NCI-H774 (cell line): ENCODE measurements at regions not wholly inside any gene's neighbourhood (a gene's known extent, or its start where the extent isn't known, plus 50 kb on each side); places are given as distances from the start of the nearest gene placed in this dataset.
"Not testable (repeated sequence)": the region's sequence is repeated elsewhere in the genome, so short reads cannot be mapped to it uniquely, and the experiment has no call there.

Source experiments
- DNase-seq: peaks from one replicate; lab custom pipeline; 2025; lab: John Stamatoyannopoulos, UW

- not testable (repeated sequence) for DNase-seq
Measured at GRCh38 chr2:94737736-94738342, 133.4 kb upstream of the TEKT4 start.

DNA sequence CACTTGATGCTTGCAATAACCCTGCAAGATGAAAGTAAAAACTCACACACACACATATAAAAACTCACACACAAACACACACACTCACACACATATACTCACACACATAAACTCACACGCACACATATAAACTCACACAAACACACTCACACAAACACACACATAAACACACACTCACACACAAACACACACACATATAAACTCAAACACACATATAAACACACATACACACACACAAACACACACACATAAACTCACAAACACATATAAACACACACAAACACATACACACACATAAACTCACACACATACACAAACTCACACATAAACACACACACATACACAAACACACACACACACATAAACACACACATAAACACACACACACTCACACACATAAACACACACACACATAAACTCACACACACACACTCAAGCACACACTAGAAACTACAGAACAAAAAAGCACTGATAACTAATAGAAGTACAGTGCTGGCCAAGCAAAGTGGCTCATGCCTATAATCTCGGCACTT is 117.7 kb upstream of the TEKT4 start:
- DNase-seq, result no peak

GRCh38 chr2:94758546-94758945 is 112.7 kb upstream of the TEKT4 start:
- no peak for DNase-seq

GRCh38 chr2:94759211-94759610 is 112.0 kb upstream of the TEKT4 start:
- DNase-seq, result no peak

DNA sequence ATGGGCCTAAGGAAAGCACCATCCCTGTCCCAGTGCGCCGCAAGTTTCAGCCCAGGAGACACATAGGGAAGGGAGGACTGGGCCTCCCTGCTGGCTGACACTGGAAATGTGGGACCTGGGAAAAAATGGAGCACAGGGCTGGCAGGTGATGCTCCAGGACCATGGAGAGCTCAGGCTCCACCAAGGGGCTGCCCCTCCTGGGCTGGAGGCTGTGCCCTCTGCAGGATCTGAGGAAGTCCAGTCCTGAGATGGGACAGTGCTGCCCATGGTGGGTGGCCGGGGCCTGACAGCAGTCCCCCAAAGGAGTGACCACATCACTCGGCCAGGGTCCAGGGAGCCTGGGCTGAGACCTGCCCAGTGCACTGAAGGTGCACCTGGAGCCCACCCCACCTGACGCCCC is 108.6 kb upstream of the TEKT4 start:
- no peak for DNase-seq

GRCh38 chr2:94763318-94763717 is 107.9 kb upstream of the TEKT4 start:
- no peak for DNase-seq

GRCh38 chr2:94764331-94764730 is 106.9 kb upstream of the TEKT4 start:
- DNase-seq, result not testable (repeated sequence)

DNA sequence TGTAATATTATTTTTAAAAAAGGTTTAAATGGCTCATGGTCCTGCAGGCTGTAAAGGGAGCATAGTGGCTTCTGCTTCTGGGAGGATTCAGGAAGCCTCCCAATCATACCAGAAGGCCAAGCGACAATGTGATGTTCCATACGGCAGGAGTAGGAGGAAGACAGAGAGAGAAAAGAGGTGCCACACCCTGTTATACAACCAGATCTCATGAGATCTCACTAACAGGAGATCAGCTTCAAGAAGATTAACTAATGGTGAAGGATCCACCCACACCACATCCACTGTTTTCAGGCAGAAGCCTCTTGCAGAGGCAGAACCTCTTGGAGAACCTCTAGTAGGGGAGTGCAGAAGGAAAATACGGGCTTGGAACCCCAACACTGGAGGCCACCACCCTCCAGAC is 103.9 kb upstream of the TEKT4 start:
- DNase-seq, result no peak

- DNase-seq, result no peak
Measured at GRCh38 chr2:94769733-94770132, 101.5 kb upstream of the TEKT4 start.

DNA sequence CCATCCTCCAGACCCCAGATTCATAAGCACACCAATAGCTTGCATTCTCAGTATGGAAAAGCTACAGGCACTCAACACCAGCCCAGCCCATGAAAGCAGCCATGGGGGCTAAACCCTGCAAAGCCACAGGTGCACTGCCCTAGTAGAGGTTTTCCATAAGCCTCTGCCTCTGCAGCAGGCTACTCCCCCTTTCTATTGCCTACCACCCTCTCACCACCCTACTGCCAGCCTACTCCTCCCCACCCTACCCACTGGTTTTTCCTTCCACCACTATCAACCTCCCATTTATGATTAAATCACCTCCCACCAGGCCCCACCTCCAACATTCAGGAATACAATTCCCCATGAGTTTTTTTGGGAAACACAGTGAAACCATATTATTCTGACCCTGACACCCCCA is 96.4 kb upstream of the TEKT4 start:
- DNase-seq, result no peak

- no peak for DNase-seq
Measured at GRCh38 chr2:94776036-94776435, 95.2 kb upstream of the TEKT4 start.

GRCh38 chr2:94785105-94785504 is 86.1 kb upstream of the TEKT4 start:
- not testable (repeated sequence) for DNase-seq

- not testable (repeated sequence) for DNase-seq
Measured at GRCh38 chr2:94786424-94786823, 84.8 kb upstream of the TEKT4 start.

DNA sequence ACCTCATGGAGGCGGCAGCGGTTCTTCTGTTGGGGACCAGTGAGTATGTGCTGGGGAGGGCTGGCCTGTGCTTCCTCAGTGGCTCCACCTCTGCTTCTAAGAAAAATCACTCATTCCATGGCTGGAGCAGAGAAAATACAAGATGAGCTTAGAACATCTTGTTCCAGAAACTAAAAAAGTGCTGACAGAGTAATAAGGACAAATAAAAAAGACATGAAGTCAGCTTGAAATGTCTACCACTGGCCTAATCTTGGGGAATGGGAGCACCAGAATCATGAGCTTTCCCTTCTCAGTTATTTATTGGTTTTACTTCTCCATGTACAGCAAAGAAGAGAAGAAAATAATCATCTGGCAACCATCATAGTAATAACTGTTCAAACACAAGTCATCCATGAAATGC is 81.1 kb upstream of the TEKT4 start:
- DNase-seq, result not testable (repeated sequence)

- not testable (repeated sequence) for DNase-seq
Measured at GRCh38 chr2:94797235-94797634, 74.0 kb upstream of the TEKT4 start.
